TTC549 (cell line): ENCODE measurements at regions not wholly inside any gene's neighbourhood (a gene's known extent, or its start where the extent isn't known, plus 50 kb on each side); places are given as distances from the start of the nearest gene placed in this dataset.
"Not testable (repeated sequence)": the region's sequence is repeated elsewhere in the genome, so short reads cannot be mapped to it uniquely, and the experiment has no call there.

Experiments used
- FAIRE-seq: peaks from 2 replicates; lab custom pipeline; 2012; peaks lifted over from hg19 to GRCh38; lab: Jason Lieb, UNC

DNA sequence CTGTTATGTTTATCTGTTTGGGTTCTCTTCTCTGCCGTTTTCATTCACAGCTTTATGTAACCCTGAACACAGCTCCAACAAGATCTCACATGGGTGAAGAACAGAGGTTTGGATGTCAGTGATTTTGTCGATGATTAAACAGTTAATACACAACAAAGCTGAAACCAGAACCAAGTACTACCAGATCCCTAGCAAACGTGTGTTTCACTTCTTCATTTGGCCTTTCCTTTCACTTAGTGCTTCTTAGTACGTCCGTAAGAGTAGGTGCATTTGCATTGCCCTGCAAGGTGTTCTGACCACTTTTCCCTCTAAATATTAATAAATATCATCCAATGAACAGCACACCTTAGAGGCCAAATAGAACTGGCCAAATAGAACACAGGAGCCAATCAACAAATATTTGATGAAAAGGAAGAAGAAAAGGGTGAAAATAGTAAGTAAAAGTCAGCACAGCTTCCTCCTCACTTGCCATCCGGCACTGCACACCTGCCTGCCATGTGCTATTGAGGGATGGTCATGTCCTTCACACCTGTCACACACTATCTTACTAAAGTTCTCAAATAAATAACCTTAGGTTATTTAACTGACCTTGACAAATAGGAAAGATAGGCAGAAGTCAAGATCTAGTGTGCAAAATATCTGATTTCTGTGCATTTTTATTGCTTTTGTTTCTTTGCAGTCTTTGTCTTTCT, 252.6 kb upstream of the ANKRD30A start:
- FAIRE-seq: no peak

DNA sequence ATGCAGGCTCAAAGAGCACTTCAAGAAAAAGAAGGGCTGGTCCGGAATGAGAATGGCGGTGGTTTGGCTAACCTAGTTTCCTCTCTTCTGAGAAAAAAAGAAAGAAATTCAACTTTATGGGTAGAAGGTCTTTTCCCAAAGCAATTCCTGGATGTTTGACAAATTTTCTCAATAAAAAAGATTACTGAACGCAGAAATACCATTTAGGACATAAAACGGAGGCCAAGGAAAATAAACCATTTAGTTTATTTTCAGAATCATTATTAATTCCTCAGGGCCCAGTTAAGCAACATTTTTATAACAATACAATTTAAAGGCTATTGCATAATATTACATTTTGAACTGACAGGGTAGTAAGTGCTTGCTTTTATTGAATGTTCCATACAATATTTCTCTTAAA, 284.6 kb upstream of the ANKRD30A start:
- FAIRE-seq: no peak

DNA sequence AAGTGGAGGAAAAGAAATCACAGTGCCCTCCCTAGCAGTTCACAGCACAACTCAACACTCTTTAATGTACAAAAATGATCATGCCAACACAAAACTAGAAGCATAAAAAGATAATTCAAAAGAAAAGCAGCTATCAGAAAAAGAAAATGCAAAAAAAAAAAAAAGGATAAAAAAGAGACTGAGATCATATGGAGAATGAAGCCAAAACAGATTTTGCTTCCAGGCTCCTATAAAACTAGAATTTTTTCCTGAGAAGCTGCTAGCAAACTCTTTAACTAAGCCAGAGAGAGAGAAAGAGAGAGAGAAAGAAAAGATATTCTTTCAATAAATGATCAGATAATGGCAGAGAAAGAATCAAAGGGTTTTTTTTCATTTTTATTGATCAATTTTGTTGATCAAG, 288.0 kb upstream of the ANKRD30A start:
- FAIRE-seq: no peak

GRCh38 chr10:36819781-36820180, 305.6 kb upstream of the ANKRD30A start:
- FAIRE-seq: no peak

DNA sequence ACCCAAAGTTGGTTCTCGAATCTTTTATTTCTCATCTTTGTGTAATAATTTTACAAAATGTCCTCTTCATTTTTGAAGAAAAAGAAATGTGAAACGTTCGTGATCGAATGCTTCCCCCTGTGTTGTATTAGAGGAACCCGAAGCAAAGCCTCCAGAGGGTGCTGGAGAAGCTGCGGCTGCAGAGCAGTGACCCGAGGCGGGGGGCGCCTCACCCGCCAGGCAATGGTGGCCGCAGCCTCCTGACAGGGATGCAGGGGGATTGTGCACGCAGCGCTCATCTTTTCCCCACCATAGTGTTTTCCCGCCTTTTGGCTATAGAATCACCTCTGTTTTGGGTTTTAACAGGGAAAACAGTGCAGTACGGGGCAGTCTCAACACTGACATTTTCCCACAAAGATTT, 307.5 kb upstream of the ANKRD30A start:
- FAIRE-seq: no peak

DNA sequence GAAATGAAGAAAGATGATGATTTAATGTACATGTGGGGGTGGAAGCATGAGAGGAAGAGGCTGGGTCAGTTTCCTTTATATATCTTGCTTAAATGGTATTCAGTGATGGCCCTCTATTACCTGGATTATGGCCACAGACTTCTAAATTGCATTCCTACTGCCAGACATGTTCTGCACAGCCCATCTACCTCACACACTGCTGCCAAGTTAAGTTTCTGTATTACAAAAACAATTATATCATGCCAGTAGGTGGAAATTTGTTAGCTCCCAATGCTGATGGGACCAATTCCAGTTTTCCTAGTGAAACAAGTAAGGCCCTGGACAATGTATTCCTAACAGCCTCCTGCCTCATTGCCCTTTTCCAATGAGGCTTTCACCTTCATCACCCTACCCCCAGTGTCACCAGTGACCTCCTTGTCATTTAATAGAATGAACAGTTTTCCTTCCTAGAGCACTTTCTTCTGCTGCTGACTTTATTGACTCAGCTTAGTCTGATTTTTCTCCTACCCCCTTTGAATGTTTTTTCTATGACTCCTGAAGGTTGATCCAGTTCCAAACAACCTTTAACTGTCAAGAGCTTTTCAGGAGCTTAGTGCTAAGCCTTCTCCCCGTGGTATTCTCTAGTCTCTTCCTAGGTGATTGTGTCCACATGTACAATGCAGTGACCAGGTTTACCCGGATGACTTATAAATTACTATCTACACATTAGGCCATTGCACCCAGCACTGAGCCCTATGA, 316.6 kb upstream of the ANKRD30A start:
- FAIRE-seq: no peak

- FAIRE-seq: peak; percentile 91
Observed at GRCh38 chr10:36803229-36803628, 322.2 kb upstream of the ANKRD30A start.

GRCh38 chr10:36802490-36803153, 322.8 kb upstream of the ANKRD30A start:
- no peak for FAIRE-seq

GRCh38 chr10:36801660-36802059, 323.7 kb upstream of the ANKRD30A start:
- FAIRE-seq: peak; percentile 92

DNA sequence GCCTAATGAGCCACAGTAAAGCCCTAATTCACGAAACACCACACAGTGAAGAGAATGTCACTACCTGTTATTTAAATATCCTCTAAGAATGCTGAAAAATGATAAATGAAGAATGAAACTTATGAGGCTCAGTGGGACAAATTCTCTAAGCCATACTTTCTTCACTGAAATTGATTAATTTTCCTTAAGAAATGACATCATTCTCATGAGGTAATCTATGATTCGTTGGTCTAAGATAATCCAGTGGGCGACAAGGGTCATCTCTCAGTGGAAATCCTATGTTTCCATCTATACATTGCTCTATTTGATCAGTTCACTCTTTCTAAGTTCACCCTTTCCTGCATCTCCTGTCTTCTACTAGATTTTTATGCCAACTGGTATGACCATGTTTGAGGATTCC, 330.4 kb upstream of the ANKRD30A start:
- no peak for FAIRE-seq

DNA sequence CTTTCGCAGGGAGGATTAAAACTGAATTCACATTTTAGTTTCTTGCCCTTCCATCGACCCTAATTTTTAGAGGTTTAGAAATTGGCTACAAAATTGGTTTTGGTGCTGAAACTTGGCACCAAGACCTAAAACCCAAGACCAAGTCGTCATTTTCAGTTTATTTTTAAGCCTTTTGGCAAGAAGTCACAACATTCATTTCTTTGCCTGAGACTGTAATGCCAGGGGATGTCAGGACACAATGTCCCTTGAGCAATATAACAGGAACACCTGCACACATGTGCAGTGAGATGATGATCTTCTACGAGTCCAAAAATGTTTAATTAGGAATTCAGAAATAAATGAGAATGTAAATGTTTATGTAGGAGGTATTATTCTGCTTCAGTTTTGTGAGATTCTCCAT, 335.4 kb upstream of the ANKRD30A start:
- no peak for FAIRE-seq

- FAIRE-seq: no peak
Observed at GRCh38 chr10:36788152-36788551, 337.2 kb upstream of the ANKRD30A start.

DNA sequence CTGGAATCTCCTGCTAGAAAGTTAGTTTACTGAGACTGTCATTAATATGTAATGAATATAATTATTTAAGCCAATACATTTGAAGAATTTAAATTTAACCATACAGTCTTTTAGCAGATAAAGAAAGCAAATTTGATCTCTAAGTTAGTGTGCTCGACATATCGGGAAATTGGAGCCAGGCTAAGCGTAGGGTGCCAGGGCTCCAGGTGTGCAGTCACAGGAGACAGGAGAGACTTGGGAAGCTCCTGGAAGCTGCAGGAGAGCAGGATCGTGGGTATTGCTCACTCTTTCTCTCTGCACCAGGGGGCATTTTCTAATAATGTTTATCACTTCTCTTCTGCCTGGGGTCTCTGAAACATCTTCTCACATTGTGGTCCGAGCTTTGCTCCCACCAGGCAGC, 342.0 kb upstream of the ANKRD30A start:
- FAIRE-seq: no peak

- FAIRE-seq: no peak
Observed at GRCh38 chr10:36781570-36781969, 343.8 kb upstream of the ANKRD30A start.

DNA sequence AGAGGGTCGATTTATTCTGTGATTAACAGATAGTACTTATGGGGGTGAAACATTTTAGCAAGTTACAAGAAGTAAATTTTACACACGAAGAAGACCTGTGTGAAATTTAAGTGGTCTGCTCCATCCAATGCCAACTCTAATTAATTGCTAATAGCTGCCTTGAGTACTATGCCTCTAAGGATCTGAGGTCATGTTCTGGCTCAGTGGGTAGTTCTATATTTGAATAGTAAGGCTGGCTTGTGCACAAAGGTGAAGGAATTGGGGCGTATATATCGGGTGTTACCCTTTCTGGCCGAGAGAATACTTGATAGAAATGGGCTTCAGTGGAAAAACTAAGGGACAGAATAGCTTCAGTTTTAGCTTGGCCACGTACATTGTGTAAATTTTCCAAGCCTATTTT, 345.2 kb upstream of the ANKRD30A start:
- no peak for FAIRE-seq

- peak; percentile 96 for FAIRE-seq
Observed at GRCh38 chr10:36779238-36779846, 346.1 kb upstream of the ANKRD30A start.

GRCh38 chr10:36778651-36779050, 346.7 kb upstream of the ANKRD30A start:
- no peak for FAIRE-seq

- FAIRE-seq: no peak
Observed at GRCh38 chr10:36773652-36774051, 351.7 kb upstream of the ANKRD30A start.

- FAIRE-seq: peak; percentile 45
Observed at GRCh38 chr10:36771725-36772124, 353.7 kb upstream of the ANKRD30A start.

- not testable (repeated sequence) for FAIRE-seq
Observed at GRCh38 chr10:36769741-36770140, 355.7 kb upstream of the ANKRD30A start.

- peak; percentile 20 for FAIRE-seq
Observed at GRCh38 chr10:36766940-36767339, 358.5 kb upstream of the ANKRD30A start.

GRCh38 chr10:36766415-36766810, 359.0 kb upstream of the ANKRD30A start:
- FAIRE-seq: no peak
